ENCODE measurements at regions not wholly inside any gene's neighbourhood (a gene's known extent, or its start where the extent isn't known, plus 50 kb on each side); places are given as distances from the start of the nearest gene placed in this dataset.

- TF ChIP-seq EZH2 (IDR thresholded peaks at IDR 0.05; ENCODE audit: insufficient read depth, poor library complexity, severe bottlenecking), result no peak
- no peak for TF ChIP-seq EZH2phosphoT487 (IDR thresholded peaks at IDR 0.05; ENCODE audit: insufficient read depth, low read depth)
Observed at GRCh38 chr2:56590611-56591010, 406.8 kb downstream of the CCDC85A start.

Data from GM23248 (cell line).